Uterus (tissue), 2 donors: ENCODE measurements at regions not wholly inside any gene's neighbourhood (a gene's known extent, or its start where the extent isn't known, plus 50 kb on each side); places are given as distances from the start of the nearest gene placed in this dataset.

ENCODE experiments used
- POLR2A ChIP-seq, 2 donors: fragments of 450-650 bp; IDR thresholded peaks; one replicate each; pipeline ENCODE4 v1.6.1; 2016; ENCODE audit warnings: antibody characterized with exemption in 2 of 2, mild to moderate bottlenecking in 1 of 2, moderate library complexity in 1 of 2
- TF ChIP-seq, protein P1 (sequence below), 4 experiments: fragments of 200-600 bp in 2 of 4; fragments of 450-650 bp in 2 of 4; sonication (generic) in 2 of 4; IDR thresholded peaks; one replicate each; pipeline ENCODE4 v1.5.1; 2016 to 2019; ENCODE audit warnings: antibody characterized with exemption in 4 of 4, mild to moderate bottlenecking in 2 of 4, moderate library complexity in 1 of 4

DNA sequence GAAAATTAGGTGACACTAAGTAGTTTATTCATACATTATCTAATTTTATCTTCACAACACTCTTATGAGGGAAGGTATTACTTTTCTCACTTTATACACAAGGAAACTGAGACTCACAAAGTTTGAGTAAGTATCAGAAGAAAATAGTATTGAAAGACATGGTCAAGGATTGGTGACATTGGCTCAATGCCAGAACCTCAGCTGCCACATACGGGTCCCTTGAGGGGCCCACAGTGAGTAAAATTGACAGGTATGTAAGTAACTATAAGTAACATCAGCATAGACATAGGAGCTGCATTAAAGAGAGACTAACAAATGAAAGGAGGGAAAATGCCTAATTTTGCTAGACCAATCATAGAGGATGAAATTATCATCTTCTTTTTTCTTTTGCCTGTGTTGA lies 134.1 kb downstream of the COX18 start:
- no peak for TF ChIP-seq POLR2A (IDR thresholded peaks at IDR 0.05)
- TF ChIP-seq, protein P1, sequence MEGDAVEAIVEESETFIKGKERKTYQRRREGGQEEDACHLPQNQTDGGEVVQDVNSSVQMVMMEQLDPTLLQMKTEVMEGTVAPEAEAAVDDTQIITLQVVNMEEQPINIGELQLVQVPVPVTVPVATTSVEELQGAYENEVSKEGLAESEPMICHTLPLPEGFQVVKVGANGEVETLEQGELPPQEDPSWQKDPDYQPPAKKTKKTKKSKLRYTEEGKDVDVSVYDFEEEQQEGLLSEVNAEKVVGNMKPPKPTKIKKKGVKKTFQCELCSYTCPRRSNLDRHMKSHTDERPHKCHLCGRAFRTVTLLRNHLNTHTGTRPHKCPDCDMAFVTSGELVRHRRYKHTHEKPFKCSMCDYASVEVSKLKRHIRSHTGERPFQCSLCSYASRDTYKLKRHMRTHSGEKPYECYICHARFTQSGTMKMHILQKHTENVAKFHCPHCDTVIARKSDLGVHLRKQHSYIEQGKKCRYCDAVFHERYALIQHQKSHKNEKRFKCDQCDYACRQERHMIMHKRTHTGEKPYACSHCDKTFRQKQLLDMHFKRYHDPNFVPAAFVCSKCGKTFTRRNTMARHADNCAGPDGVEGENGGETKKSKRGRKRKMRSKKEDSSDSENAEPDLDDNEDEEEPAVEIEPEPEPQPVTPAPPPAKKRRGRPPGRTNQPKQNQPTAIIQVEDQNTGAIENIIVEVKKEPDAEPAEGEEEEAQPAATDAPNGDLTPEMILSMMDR (IDR thresholded peaks at IDR 0.05) = no peak
